Ramos (cell line): ENCODE measurements at regions not wholly inside any gene's neighbourhood (a gene's known extent, or its start where the extent isn't known, plus 50 kb on each side); places are given as distances from the start of the nearest gene placed in this dataset.

Source experiments
- in situ Hi-C: fragments of 300-500 bp; cut with MboI; formaldehyde crosslinking; loops from one replicate; pipeline ENCODE4 v1.14.3; 2022; ENCODE audit warnings: low sequenced_read_pairs; ENCODE audit not compliant: unreplicated experiment

GRCh38 chr2:158904627-158905177, 63.7 kb upstream of the TANC1 start:
- in situ Hi-C loops: loop anchor here (10.0 to 25.0 kb wide), 3 partner anchors 220 to 1058 kb away; no protein-coding TSS in a partner anchor

DNA sequence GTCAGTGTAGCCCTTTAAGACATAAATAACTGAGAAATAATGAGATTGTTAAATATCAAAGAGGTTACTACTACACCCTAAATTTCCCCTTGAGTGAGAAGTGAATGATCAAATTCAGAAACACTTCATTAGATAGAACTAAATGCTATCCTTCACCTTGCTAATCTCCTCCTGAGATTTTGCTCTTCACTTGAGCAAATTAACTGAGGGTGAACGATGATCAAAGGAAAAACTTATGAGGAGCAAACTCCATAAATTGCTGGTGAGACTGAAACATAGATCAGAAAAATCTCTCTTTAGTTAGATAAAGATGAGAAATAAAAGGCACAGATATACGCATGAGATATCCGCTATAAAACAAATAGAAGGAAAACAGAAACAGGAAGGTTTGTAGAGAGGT, 63.1 kb upstream of the TANC1 start:
- in situ Hi-C loops: loop anchor here (10.0 to 25.0 kb wide), 3 partner anchors 219 to 1057 kb away; no protein-coding TSS in a partner anchor

- in situ Hi-C loops: loop anchor here (10.0 to 25.0 kb wide), 3 partner anchors 219 to 1057 kb away; no protein-coding TSS in a partner anchor
These were observed 62.7 kb upstream of the TANC1 start for GRCh38 chr2:158905784-158906183.

DNA sequence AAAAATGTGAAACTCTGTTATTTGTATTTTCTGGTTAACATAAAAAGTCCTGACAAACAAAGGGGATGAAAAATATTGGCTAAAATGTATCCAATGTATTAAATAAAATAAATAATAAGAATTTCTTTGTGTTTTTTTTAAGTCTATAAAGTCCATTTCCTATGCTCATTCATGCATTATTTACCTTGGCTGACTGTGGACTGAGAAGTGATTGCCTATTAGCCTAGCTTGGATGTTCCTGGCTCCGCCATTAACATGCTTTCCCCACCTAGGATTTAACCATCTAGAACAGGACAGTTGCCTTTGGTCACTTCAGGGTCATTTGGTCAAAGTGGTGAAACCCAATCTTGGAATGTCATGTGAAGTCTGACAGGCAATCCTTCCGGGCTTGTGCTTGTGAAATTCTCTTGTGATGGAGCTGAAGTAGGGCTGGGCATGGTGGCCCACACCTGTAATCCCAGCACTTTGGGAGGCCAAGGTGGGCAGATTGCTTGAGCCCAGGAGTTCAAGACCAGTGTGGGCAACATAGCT, 60.4 kb upstream of the TANC1 start:
- in situ Hi-C loops: loop anchor here (10.0 to 25.0 kb wide), 3 partner anchors 217 to 1054 kb away; no protein-coding TSS in a partner anchor

DNA sequence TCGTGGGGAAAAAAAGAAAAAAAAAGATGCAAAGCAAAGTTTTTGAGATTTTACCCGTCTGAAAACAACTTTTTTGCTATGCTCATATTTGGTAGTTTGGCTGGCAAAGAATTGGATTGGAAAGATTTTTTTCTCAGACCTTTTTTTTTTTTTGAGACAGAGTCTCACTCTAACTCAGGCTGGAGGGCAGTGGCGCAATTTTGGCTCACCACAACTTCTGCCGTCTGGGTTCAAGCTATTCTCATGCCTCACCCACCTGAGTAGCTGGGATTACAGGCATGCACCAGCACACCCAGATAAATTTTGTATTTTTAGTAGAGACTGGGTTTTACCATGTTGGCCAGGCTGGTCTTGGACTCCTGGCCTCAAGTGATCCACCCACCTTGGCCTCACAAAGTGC, 56.3 kb upstream of the TANC1 start:
- in situ Hi-C loops: loop anchor here (25.0 kb wide), 2 partner anchors 900 to 1050 kb away; no protein-coding TSS in a partner anchor

- in situ Hi-C loops: loop anchor here (25.0 kb wide), 2 partner anchors 900 to 1050 kb away; no protein-coding TSS in a partner anchor
These were observed 55.7 kb upstream of the TANC1 start for GRCh38 chr2:158912765-158913164.

DNA sequence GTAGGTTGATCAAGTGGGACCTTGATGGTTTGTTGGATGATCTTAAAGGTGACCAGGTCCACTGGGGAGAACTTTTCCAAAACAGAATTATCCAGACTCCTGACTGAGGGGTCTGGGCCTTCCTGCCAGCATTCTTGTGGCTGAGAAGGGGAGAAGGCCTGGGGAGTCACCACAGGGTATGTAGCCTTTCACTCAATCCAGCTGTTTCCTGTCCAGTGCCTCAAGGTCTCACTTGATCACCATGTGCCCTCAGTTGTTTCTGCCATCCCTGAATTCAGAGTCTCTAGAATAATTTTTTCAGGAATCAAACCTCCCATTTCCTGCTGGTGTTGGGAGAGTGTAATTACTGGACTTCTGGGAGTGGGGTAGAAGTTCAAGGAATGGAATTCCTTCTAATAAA, 54.4 kb upstream of the TANC1 start:
- in situ Hi-C loops: loop anchor here (25.0 kb wide), 2 partner anchors 898 to 1048 kb away; no protein-coding TSS in a partner anchor

GRCh38 chr2:158914731-158915130, 53.7 kb upstream of the TANC1 start:
- in situ Hi-C loops: loop anchor here (25.0 kb wide), 2 partner anchors 898 to 1048 kb away; no protein-coding TSS in a partner anchor

DNA sequence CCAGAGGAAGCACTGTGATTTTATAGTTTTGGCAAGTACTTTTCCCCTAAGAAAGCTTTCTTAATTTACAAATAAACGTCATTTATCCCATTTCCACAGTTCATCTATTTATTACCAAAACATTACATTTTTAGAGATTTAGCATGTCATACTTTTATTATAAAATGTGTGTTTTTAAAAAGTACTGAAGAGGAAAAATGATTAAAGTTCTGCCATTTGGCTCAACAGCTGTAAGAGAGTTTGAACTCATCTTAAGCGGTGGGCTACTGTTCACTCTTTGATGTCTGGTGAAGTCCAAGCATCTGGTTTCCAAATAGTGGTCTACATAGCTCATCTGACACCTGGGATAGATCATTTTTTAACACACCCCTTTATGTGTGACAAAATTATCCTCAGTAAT, 51.3 kb upstream of the TANC1 start:
- in situ Hi-C loops: loop anchor here (25.0 kb wide), 2 partner anchors 895 to 1045 kb away; no protein-coding TSS in a partner anchor

GRCh38 chr2:158918452-158918851, 50.0 kb upstream of the TANC1 start:
- in situ Hi-C loops: loop anchor here (25.0 kb wide), 2 partner anchors 894 to 1044 kb away; no protein-coding TSS in a partner anchor
